ENCODE measurements at regions not wholly inside any gene's neighbourhood (a gene's known extent, or its start where the extent isn't known, plus 50 kb on each side); places are given as distances from the start of the nearest gene placed in this dataset.
A peak's percentile ranks its signal among the peaks of the same experiment; 100 is the strongest.

DNA sequence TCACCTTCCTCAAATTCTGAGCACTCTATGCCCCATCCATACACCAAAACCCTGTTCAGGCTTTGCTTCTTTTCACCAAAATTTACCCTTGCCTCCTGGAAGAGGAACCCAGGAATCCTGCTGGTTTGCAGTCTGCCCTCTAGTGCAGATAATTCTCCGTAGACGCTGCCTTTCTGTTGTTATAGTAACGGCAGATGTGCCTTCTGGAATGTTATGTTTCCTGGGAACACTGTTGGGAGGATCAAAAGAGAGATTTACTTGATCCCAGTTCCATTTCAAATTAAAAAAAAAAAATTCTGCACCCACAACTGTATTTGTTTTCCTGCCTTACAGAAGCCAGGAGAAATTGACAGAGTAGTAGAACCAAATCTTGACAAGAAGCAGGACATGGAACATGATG, 104.2 kb upstream of the RMST start:
- no peak overlapping the region for H3K23ac ChIP-seq (ENCODE audit: low read length)
- H3K9ac ChIP-seq (ENCODE audit: low read length) = no peak overlapping the region
- no peak overlapping the region for H2AK5ac ChIP-seq (ENCODE audit: low read length)
- H4K5ac ChIP-seq (ENCODE audit: low read length) = no peak overlapping the region
- no peaks in the 10 kb centered on the region for H3K79me1 ChIP-seq (ENCODE audit: low read length)
- DNase-seq = no peak
- H3K36me3 ChIP-seq (ENCODE audit: control insufficient read depth, insufficient read depth, low read length) = no peaks in the 10 kb centered on the region
- no peaks in the 10 kb centered on the region for H3K27me3 ChIP-seq (ENCODE audit: insufficient read depth, low read length, poor library complexity)
- no peak overlapping the region for H3K18ac ChIP-seq (ENCODE audit: low read length)
- no peak overlapping the region for H3K27ac ChIP-seq (ENCODE audit: low read depth, low read length)
- no CpG with 5 or more reads among the region's 3 CpGs for WGBS (ENCODE audit: extremely low coverage, insufficient coverage, low lambda C conversion rate)
- H3K4me1 ChIP-seq (ENCODE audit: control insufficient read depth, low read depth, low read length) = no peaks in the 10 kb centered on the region
- H3K79me2 ChIP-seq (ENCODE audit: control insufficient read depth, insufficient read depth, low read length) = no peaks in the 10 kb centered on the region
- no peak overlapping the region for H3K56ac ChIP-seq (ENCODE audit: low read length)
- no peak overlapping the region for H4K8ac ChIP-seq (ENCODE audit: low read depth, low read length)
- H2BK15ac ChIP-seq (replicated peaks; ENCODE audit: low read depth) = no peak overlapping the region
- H2BK120ac ChIP-seq (ENCODE audit: low read depth, low read length) = no peak overlapping the region
- H3K4ac ChIP-seq (ENCODE audit: low read depth, low read length) = no peak overlapping the region
- H3K4me2 ChIP-seq (ENCODE audit: low read length) = no peak overlapping the region
- no peak overlapping the region for H3K4me3 ChIP-seq (ENCODE audit: low read length)
- no peak overlapping the region for H2BK5ac ChIP-seq (ENCODE audit: low read length)

DNA sequence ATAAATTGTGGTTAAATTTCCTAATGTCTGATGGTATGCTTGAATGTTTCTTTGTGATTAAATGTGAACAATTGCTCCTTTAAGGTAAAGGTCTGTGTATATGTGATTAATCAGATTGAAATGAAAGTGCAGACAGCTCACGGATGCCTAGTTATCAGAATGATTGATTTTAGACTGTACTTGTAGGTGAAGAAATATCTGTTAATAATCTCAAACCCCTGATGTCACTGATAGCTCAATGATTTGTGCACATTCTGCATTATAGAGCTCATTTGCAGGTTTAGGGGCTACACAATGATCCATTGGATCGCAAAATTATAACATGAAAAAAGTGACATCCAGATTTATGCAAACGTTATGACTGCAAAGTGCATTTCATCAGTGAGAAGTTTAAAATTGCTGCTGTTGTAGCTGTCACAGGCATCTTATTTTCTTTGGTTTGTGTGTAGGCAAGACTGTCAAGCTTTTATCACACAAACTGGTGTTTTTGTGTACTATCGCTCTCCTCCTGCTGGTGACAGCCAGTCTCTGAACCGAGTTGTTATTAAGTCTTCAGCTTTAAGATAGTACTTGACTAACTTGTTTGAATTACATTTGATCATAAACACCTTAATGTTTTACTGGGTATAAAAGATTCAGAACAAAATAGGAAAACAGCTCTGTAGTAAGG, 103.4 kb upstream of the RMST start:
- Histone ChIP-seq H3K56ac (ENCODE audit: low read length) (no peak overlapping the region), H3K79me2 (ENCODE audit: control insufficient read depth, insufficient read depth, low read length) (no peaks in the 10 kb centered on the region), H3K36me3 (ENCODE audit: control insufficient read depth, insufficient read depth, low read length) (no peaks in the 10 kb centered on the region), H3K4me3 (ENCODE audit: low read length) (no peak overlapping the region), H3K4me2 (ENCODE audit: low read length) (no peak overlapping the region), H4K8ac (ENCODE audit: low read depth, low read length) (no peak overlapping the region), H3K9ac (ENCODE audit: low read length) (no peak overlapping the region), H2BK5ac (ENCODE audit: low read length) (no peak overlapping the region), H3K4ac (ENCODE audit: low read depth, low read length) (no peak overlapping the region), H3K23ac (ENCODE audit: low read length) (no peak overlapping the region), H3K27me3 (ENCODE audit: insufficient read depth, low read length, poor library complexity) (no peaks in the 10 kb centered on the region), H2BK120ac (ENCODE audit: low read depth, low read length) (no peak overlapping the region), H2AK5ac (ENCODE audit: low read length) (no peak overlapping the region), H2BK15ac (replicated peaks; ENCODE audit: low read depth) (no peak overlapping the region), H3K4me1 (ENCODE audit: control insufficient read depth, low read depth, low read length) (no peaks in the 10 kb centered on the region), H3K79me1 (ENCODE audit: low read length) (no peaks in the 10 kb centered on the region), H3K27ac (ENCODE audit: low read depth, low read length) (no peak overlapping the region), H3K18ac (ENCODE audit: low read length) (no peak overlapping the region), H4K5ac (ENCODE audit: low read length) (no peak overlapping the region)
- no peak for DNase-seq
- no CpG with 5 or more reads among the region's 5 CpGs for WGBS (ENCODE audit: extremely low coverage, insufficient coverage, low lambda C conversion rate)

DNA sequence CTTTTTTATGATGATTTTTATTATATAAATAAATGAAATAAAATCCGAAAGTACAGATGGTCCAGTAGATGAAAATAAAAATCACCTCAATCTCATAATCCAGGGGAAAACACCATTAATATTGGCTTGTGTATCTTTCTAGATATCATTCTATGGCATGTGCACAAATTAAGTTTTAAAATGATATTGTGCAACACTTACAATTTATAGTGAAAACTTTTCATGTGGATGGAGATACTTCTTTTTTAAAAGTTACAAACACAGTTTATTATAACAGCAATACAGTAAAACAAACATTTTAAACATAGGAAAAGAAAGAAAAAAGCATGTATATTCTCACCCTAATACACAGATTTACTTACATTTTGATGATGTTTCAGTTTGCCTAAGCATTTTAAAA, 98.9 kb upstream of the RMST start:
- H3K79me1 ChIP-seq (ENCODE audit: low read length) = no peaks in the 10 kb centered on the region
- no peak overlapping the region for H3K4ac ChIP-seq (ENCODE audit: low read depth, low read length)
- no peak overlapping the region for H3K4me3 ChIP-seq (ENCODE audit: low read length)
- H3K23ac ChIP-seq (ENCODE audit: low read length) = no peak overlapping the region
- no peak overlapping the region for H2BK5ac ChIP-seq (ENCODE audit: low read length)
- H4K8ac ChIP-seq (ENCODE audit: low read depth, low read length) = no peak overlapping the region
- H3K27ac ChIP-seq (ENCODE audit: low read depth, low read length) = no peak overlapping the region
- no peak overlapping the region for H2BK120ac ChIP-seq (ENCODE audit: low read depth, low read length)
- no peak for DNase-seq
- H2BK15ac ChIP-seq (replicated peaks; ENCODE audit: low read depth) = no peak overlapping the region
- H3K18ac ChIP-seq (ENCODE audit: low read length) = no peak overlapping the region
- no peak overlapping the region for H3K4me2 ChIP-seq (ENCODE audit: low read length)
- peaks cover 5% of the 10 kb centered on the region for H3K4me1 ChIP-seq (ENCODE audit: control insufficient read depth, low read depth, low read length)
- no peak overlapping the region for H3K56ac ChIP-seq (ENCODE audit: low read length)
- no peak overlapping the region for H4K5ac ChIP-seq (ENCODE audit: low read length)
- no peak overlapping the region for H3K9ac ChIP-seq (ENCODE audit: low read length)
- no CpG with 5 or more reads among the region's 1 CpG for WGBS (ENCODE audit: extremely low coverage, insufficient coverage, low lambda C conversion rate)
- no peak overlapping the region for H2AK5ac ChIP-seq (ENCODE audit: low read length)
- no peaks in the 10 kb centered on the region for H3K36me3 ChIP-seq (ENCODE audit: control insufficient read depth, insufficient read depth, low read length)
- no peaks in the 10 kb centered on the region for H3K27me3 ChIP-seq (ENCODE audit: insufficient read depth, low read length, poor library complexity)
- H3K79me2 ChIP-seq (ENCODE audit: control insufficient read depth, insufficient read depth, low read length) = no peaks in the 10 kb centered on the region

DNA sequence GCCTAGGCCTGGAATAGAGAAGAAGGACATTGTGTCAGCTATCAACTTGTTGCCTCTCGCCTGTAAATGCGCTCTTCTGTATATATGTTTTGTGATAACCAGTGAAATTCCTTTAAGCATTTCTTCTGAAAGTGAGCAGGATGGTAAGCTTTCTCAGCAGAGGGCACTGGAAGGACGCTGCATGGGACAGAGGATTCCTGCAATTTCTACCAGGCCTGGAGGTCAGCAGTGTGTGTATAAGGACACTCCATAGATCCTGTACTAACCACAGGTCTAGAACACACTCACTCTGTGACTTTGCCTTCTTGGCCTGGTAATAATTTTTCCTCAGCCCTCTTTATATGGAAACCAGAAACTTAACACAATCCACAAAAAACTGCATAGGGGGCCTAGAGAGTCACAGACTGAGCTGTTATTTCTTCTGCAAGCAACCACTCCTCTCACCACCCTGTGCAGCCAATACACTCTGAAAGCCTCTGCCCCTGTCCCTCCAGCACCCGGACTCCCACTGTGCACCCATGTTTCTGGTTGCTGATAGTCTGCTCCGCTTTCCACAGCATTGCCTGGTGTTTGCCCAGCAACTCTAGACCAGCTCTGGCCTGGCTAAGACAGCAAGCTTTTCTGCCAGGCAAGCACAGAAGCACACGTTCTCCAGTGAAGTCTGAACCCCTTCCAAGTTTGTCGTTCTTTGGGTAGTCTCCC, 94.0 kb upstream of the RMST start:
- H3K27me3 ChIP-seq (ENCODE audit: insufficient read depth, low read length, poor library complexity) = no peaks in the 10 kb centered on the region
- DNase-seq = peak; percentile 82
- no peak overlapping the region for H3K4me3 ChIP-seq (ENCODE audit: low read length)
- no peaks in the 10 kb centered on the region for H3K79me2 ChIP-seq (ENCODE audit: control insufficient read depth, insufficient read depth, low read length)
- peak overlapping the region; percentile 22 for H2AK5ac ChIP-seq (ENCODE audit: low read length)
- no peak overlapping the region for H2BK15ac ChIP-seq (replicated peaks; ENCODE audit: low read depth)
- H3K56ac ChIP-seq (ENCODE audit: low read length) = peak overlapping the region; percentile 62
- no CpG with 5 or more reads among the region's 7 CpGs for WGBS (ENCODE audit: extremely low coverage, insufficient coverage, low lambda C conversion rate)
- H3K9ac ChIP-seq (ENCODE audit: low read length) = peak overlapping the region; percentile 44
- H3K36me3 ChIP-seq (ENCODE audit: control insufficient read depth, insufficient read depth, low read length) = no peaks in the 10 kb centered on the region
- no peak overlapping the region for H2BK120ac ChIP-seq (ENCODE audit: low read depth, low read length)
- H3K27ac ChIP-seq (ENCODE audit: low read depth, low read length) = no peak overlapping the region
- H3K4me1 ChIP-seq (ENCODE audit: control insufficient read depth, low read depth, low read length) = peaks cover 8% of the 10 kb centered on the region
- H3K18ac ChIP-seq (ENCODE audit: low read length) = no peak overlapping the region
- no peak overlapping the region for H3K4ac ChIP-seq (ENCODE audit: low read depth, low read length)
- H3K23ac ChIP-seq (ENCODE audit: low read length) = peak overlapping the region; percentile 66
- peak overlapping the region; percentile 67 for H2BK5ac ChIP-seq (ENCODE audit: low read length)
- no peaks in the 10 kb centered on the region for H3K79me1 ChIP-seq (ENCODE audit: low read length)
- peak overlapping the region; percentile 56 for H4K5ac ChIP-seq (ENCODE audit: low read length)
- no peak overlapping the region for H4K8ac ChIP-seq (ENCODE audit: low read depth, low read length)
- H3K4me2 ChIP-seq (ENCODE audit: low read length) = no peak overlapping the region

DNA sequence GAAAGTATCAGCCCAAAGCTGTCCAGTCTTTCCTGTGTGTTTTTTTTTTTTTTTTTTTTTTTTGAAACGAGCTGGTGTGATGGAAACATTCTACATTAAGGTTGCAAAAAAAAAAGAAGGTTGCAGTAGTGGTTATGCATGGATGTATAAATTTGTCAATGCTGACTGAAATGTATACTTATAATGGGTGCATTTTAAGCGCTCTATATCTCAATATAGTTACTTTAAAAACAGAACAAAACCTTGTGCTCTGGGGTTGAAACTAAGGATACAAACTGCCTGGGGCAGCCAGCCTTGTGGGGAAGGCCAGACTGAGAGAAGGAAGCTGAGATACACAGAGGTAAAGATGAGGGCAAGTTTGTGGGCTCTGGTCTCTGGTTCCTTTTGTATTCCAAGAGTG, 87.3 kb upstream of the RMST start:
- Histone ChIP-seq H3K4me2 (ENCODE audit: low read length) (no peak overlapping the region), H2BK5ac (ENCODE audit: low read length) (no peak overlapping the region), H3K9ac (ENCODE audit: low read length) (no peak overlapping the region), H3K23ac (ENCODE audit: low read length) (no peak overlapping the region), H3K4me3 (ENCODE audit: low read length) (no peak overlapping the region), H3K4me1 (ENCODE audit: control insufficient read depth, low read depth, low read length) (no peaks in the 10 kb centered on the region), H3K36me3 (ENCODE audit: control insufficient read depth, insufficient read depth, low read length) (no peaks in the 10 kb centered on the region), H3K4ac (ENCODE audit: low read depth, low read length) (no peak overlapping the region), H2BK15ac (replicated peaks; ENCODE audit: low read depth) (no peak overlapping the region), H2BK120ac (ENCODE audit: low read depth, low read length) (no peak overlapping the region), H3K18ac (ENCODE audit: low read length) (no peak overlapping the region), H3K79me1 (ENCODE audit: low read length) (no peaks in the 10 kb centered on the region), H2AK5ac (ENCODE audit: low read length) (no peak overlapping the region), H4K5ac (ENCODE audit: low read length) (no peak overlapping the region), H3K27ac (ENCODE audit: low read depth, low read length) (no peak overlapping the region), H3K56ac (ENCODE audit: low read length) (no peak overlapping the region), H3K27me3 (ENCODE audit: insufficient read depth, low read length, poor library complexity) (no peaks in the 10 kb centered on the region), H3K79me2 (ENCODE audit: control insufficient read depth, insufficient read depth, low read length) (no peaks in the 10 kb centered on the region), H4K8ac (ENCODE audit: low read depth, low read length) (no peak overlapping the region)
- no CpG with 5 or more reads among the region's 2 CpGs for WGBS (ENCODE audit: extremely low coverage, insufficient coverage, low lambda C conversion rate)
- DNase-seq = no peak
